HEK293T (cell line): ENCODE measurements at regions not wholly inside any gene's neighbourhood (a gene's known extent, or its start where the extent isn't known, plus 50 kb on each side); places are given as distances from the start of the nearest gene placed in this dataset.

Experiments used
- CTCF ChIA-PET: fragments of 350-600 bp; formaldehyde crosslinking; extraction: SDS; loops from one replicate; lab custom pipeline; 2021; ENCODE audit warnings: antibody characterized with exemption, inconsistent platforms; lab: Yijun Ruan, JAX
- POLR2A ChIA-PET: fragments of 350-600 bp; formaldehyde crosslinking; extraction: SDS; loops from one replicate; lab custom pipeline; 2020; ENCODE audit warnings: antibody characterized with exemption, inconsistent platforms; lab: Yijun Ruan, JAX
- DNase-seq: peaks from one replicate; pipeline ENCODE4 v3.0.0; 2012; ENCODE audit warnings: mixed read lengths; ENCODE audit errors: extremely low spot score
- ARNT ChIP-seq: fragments of 450-650 bp; IDR thresholded peaks from 2 replicates; pipeline ENCODE4 v1.6.1; 2017; ENCODE audit warnings: mild to moderate bottlenecking
- BHLHE40 ChIP-seq: fragments of 450-650 bp; IDR thresholded peaks from 2 replicates; pipeline ENCODE4 v1.6.1; 2016; ENCODE audit warnings: mild to moderate bottlenecking, moderate library complexity, borderline replicate concordance
- CTBP1 ChIP-seq: fragments of 450-650 bp; IDR thresholded peaks from 2 replicates; pipeline ENCODE4 v1.6.1; 2016; ENCODE audit warnings: borderline replicate concordance
- ELF4 ChIP-seq: fragments of 450-650 bp; IDR thresholded peaks from 2 replicates; pipeline ENCODE4 v1.6.1; 2017; ENCODE audit warnings: antibody characterized with exemption
- FOXA1 ChIP-seq: fragments of 450-650 bp; IDR thresholded peaks from 2 replicates; pipeline ENCODE4 v1.6.1; 2016; ENCODE audit warnings: mild to moderate bottlenecking
- FOXK2 ChIP-seq: fragments of 450-650 bp; IDR thresholded peaks from 2 replicates; pipeline ENCODE4 v1.6.1; 2016; ENCODE audit warnings: mild to moderate bottlenecking
- FOXM1 ChIP-seq: fragments of 450-650 bp; IDR thresholded peaks from 2 replicates; pipeline ENCODE4 v1.6.1; 2017; ENCODE audit warnings: mild to moderate bottlenecking, borderline replicate concordance
- HDGF ChIP-seq: fragments of 450-650 bp; IDR thresholded peaks from 2 replicates; pipeline ENCODE4 v1.6.1; 2017; ENCODE audit warnings: antibody characterized with exemption, borderline replicate concordance
- L3MBTL2 ChIP-seq: fragments of 450-650 bp; conservative IDR thresholded peaks from 2 replicates; pipeline ENCODE4 v1.6.1; 2016; ENCODE audit warnings: mild to moderate bottlenecking
- LEF1 ChIP-seq: fragments of 450-650 bp; IDR thresholded peaks from 2 replicates; pipeline ENCODE4 v1.6.1; 2017; ENCODE audit warnings: mild to moderate bottlenecking, borderline replicate concordance
- NFRKB ChIP-seq: fragments of 450-650 bp; IDR thresholded peaks from 2 replicates; pipeline ENCODE4 v1.6.1; 2016; ENCODE audit warnings: mild to moderate bottlenecking, moderate library complexity
- PKNOX1 ChIP-seq: fragments of 450-650 bp; IDR thresholded peaks from 2 replicates; pipeline ENCODE4 v1.6.1; 2016
- SP1 ChIP-seq: fragments of 450-650 bp; IDR thresholded peaks from 2 replicates; pipeline ENCODE4 v1.6.1; 2017
- SUZ12 ChIP-seq: fragments of 450-650 bp; IDR thresholded peaks from 2 replicates; pipeline ENCODE4 v1.6.1; 2016; ENCODE audit warnings: mild to moderate bottlenecking
- TARDBP ChIP-seq: fragments of 450-650 bp; IDR thresholded peaks from 2 replicates; pipeline ENCODE4 v1.6.1; 2016
- ZNF384 ChIP-seq: fragments of 450-650 bp; IDR thresholded peaks from 2 replicates; pipeline ENCODE4 v1.6.1; 2016

GRCh38 chr22:45099961-45100360 lies 63.8 kb upstream of the NUP50 start:
- TF ChIP-seq FOXM1 (no peak), TARDBP (no peak), SUZ12 (no peak), BHLHE40 (no peak), SP1 (no peak), FOXA1 (no peak), HDGF (no peak), LEF1 (no peak), ELF4 (no peak), L3MBTL2 (no peak), PKNOX1 (no peak), CTBP1 (no peak), FOXK2 (no peak), ARNT (no peak), ZNF384 (no peak)
- ChIA-PET POLR2A (interaction anchor here (1.3 kb wide), 1 partner anchor 63 kb away, joined by 3 read pairs; the partner anchor contains the start of gene NUP50), CTCF (no interaction called here)

GRCh38 chr22:45101515-45102227 lies 62.1 kb upstream of the NUP50 start:
- no peak for TF ChIP-seq BHLHE40
- TF ChIP-seq HDGF: no peak
- TF ChIP-seq ELF4: no peak
- TF ChIP-seq NFRKB: no peak
- no peak for TF ChIP-seq CTBP1
- TF ChIP-seq ARNT: no peak
- TF ChIP-seq FOXM1: no peak
- ChIA-PET CTCF (interaction anchor here (0.5 to 1.0 kb wide), 3 partner anchors 124 to 763 kb away, joined by 3 to 5 read pairs (median 4); no protein-coding TSS in a partner anchor), POLR2A (no interaction called here)
- no peak for DNase-seq

More at GRCh38 chr22:45099961-45100360, 63.8 kb upstream of the NUP50 start:
- no peak for DNase-seq

DNA sequence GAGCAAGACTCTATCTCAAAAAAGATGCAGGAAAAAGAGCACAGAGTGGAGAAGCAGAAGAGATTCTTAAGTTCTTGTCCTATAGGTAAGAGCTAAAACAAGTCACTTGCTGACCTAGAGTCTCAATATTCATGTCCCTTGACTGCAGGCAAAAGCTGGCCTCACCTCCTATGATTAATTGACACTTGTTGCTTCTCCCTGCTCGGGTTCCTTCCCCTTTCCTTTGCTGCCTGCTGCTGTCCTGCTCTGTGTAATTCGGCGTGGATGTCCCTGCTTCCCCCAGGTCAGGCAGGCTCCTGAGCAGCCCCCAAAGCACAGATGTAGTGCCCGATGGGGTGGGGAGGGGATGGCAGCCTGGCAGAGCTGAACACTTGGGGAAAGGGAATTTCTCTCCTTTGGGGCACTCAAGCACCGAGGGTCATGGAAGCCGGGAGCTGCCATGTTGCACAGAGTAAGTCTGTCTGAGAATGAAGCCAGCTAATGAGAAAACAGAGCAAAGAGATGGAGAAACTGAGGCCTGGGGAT lies 60.8 kb upstream of the NUP50 start:
- POLR2A ChIA-PET: interaction anchor here (0.8 kb wide), 1 partner anchor 61 kb away, joined by 4 read pairs; the partner anchor contains the start of gene NUP50
- CTCF ChIA-PET: no interaction called here
- DNase-seq: no peak
- TF ChIP-seq CTBP1 (no peak), FOXM1 (no peak), BHLHE40 (no peak), FOXK2 (no peak), LEF1 (no peak), HDGF (no peak), L3MBTL2 (no peak), ARNT (no peak), ZNF384 (no peak), ELF4 (no peak), SUZ12 (no peak)

DNA sequence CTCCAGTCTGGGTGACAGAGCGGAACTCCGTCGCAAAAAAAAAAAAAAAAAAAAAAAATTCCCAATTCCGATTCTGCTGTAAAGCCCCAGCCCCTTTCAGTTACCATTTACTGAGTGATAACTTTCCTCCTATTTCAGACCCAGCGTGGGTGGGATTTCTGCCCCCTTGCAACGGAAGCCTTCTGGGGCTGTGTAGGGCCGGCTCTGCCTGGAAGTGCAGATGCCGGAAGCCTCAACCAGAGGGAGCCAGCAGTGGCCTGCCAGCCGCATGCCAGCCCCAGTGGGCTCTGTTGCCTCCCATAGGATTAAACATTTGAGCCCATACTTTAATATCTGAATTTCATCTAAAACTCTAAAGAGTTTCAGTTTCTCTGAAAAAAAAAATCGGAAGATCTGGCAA lies 60.0 kb upstream of the NUP50 start:
- DNase-seq: no peak
- POLR2A ChIA-PET: no interaction called here
- TF ChIP-seq FOXA1 (no peak), ELF4 (no peak), NFRKB (no peak), ZNF384 (no peak), FOXM1 (no peak), ARNT (no peak), FOXK2 (no peak), PKNOX1 (no peak)
- CTCF ChIA-PET: no interaction called here

DNA sequence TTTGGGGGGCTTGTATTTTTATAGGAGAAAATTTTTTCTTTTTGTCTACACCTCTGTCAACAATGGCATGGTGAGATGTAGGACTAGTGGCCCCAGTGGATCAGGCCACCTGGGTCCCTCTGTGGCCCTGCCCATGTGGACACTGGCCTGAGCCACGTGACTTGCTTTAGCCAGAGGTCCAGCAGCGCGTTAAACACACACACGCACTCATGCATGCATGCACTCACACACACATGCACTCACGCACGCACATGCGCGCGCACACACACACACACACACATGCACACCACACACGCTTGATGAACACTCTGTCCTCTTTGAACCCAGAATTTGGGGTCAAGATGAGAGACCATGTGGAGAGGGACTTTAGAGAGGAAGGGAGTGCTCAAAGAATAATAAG lies 59.4 kb upstream of the NUP50 start:
- ChIA-PET CTCF (no interaction called here), POLR2A (no interaction called here)
- no peak for DNase-seq
- TF ChIP-seq PKNOX1 (no peak), L3MBTL2 (no peak), NFRKB (no peak), HDGF (no peak), LEF1 (no peak), FOXM1 (no peak)

- DNase-seq: no peak
- no peak for TF ChIP-seq HDGF
- no peak for TF ChIP-seq ZNF384
- no peak for TF ChIP-seq FOXM1
- TF ChIP-seq TARDBP: no peak
- TF ChIP-seq CTBP1: no peak
- no peak for TF ChIP-seq PKNOX1
- TF ChIP-seq ARNT: no peak
- TF ChIP-seq LEF1: no peak
- no peak for TF ChIP-seq FOXK2
- no peak for TF ChIP-seq BHLHE40
- TF ChIP-seq SUZ12: no peak
- TF ChIP-seq FOXA1: no peak
- TF ChIP-seq L3MBTL2: no peak
- TF ChIP-seq SP1: no peak
- TF ChIP-seq NFRKB: no peak
- CTCF ChIA-PET: no interaction called here
- POLR2A ChIA-PET: no interaction called here
Measured at GRCh38 chr22:45105281-45105702, 58.4 kb upstream of the NUP50 start.
